Activated T-helper 2 cell treated with anti-CD3 and anti-CD28 coated beads, Interferon-gamma antibody, Interleukin-2, Interleukin-4, amounts not matched to agents 10 μg/mL and 5 μg/mL and 100 μg/mL, durations not matched to agents 14 hours and 24 hours and 36 hours (primary cell): ENCODE measurements at regions not wholly inside any gene's neighbourhood (a gene's known extent, or its start where the extent isn't known, plus 50 kb on each side); places are given as distances from the start of the nearest gene placed in this dataset.

Experiments
- DNase-seq: peaks from one replicate; pipeline ENCODE4 v3.0.0; 2021; ENCODE audit warnings: low spot score
- H3K27ac Mint-ChIP-seq: one replicate; pipeline ENCODE4 v1.8.0; 2021; ENCODE audit warnings: mixed read lengths
- H3K27me3 Mint-ChIP-seq: one replicate; pipeline ENCODE4 v1.8.0; 2021; ENCODE audit warnings: low read depth, mixed read lengths
- H3K36me3 Mint-ChIP-seq: one replicate; pipeline ENCODE4 v1.8.0; 2021; ENCODE audit warnings: low read depth, mixed read lengths
- H3K4me1 Mint-ChIP-seq: one replicate; pipeline ENCODE4 v1.8.0; 2021; ENCODE audit warnings: low read depth, mixed read lengths
- H3K4me3 Mint-ChIP-seq: one replicate; pipeline ENCODE4 v1.8.0; 2021; ENCODE audit warnings: low read depth, mild to moderate bottlenecking, moderate library complexity, mixed read lengths
- H3K9me3 Mint-ChIP-seq: one replicate; pipeline ENCODE4 v1.8.0; 2021; ENCODE audit warnings: mixed read lengths
- intact Hi-C: fragments of 100-400 bp; cut with micrococcal nuclease; formaldehyde crosslinking; loops from one replicate; pipeline ENCODE4 v1.15.1; 2023

GRCh38 chr16:62950351-62950750, 914.1 kb upstream of the CDH8 start:
- Mint-ChIP-seq H3K4me3 (no peak overlapping the region), H3K27ac (no peak overlapping the region), H3K4me1 (no peaks in the 10 kb centered on the region), H3K9me3 (peaks cover 48% of the 10 kb centered on the region), H3K36me3 (no peaks in the 10 kb centered on the region), H3K27me3 (no peaks in the 10 kb centered on the region)
- intact Hi-C loops = no loop called here
- no peak for DNase-seq

DNA sequence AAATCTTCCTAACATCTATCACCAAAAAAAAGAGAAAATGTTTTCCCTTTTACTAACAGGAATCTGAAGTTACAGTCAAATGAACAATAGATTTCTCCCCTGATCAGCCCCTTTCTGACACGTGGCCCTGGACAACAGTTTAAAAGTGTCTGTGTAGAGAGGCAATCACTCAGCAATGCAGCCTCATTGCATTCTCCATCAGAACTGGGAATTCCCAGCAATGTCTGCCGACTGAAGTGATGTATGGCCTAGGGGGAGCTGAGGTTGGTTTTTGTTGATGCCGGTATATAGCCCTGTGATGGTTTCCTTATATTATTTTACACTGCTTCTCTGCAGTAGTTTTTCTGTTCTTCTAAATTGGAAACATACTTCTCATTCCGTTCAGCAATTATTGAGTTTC, 904.3 kb upstream of the CDH8 start:
- peaks cover 48% of the 10 kb centered on the region for H3K9me3 Mint-ChIP-seq
- no peaks in the 10 kb centered on the region for H3K4me1 Mint-ChIP-seq
- DNase-seq = no peak
- H3K4me3 Mint-ChIP-seq = no peak overlapping the region
- no peaks in the 10 kb centered on the region for H3K27me3 Mint-ChIP-seq
- no peaks in the 10 kb centered on the region for H3K36me3 Mint-ChIP-seq
- intact Hi-C loops = no loop called here
- no peak overlapping the region for H3K27ac Mint-ChIP-seq

- no peak for DNase-seq
- Mint-ChIP-seq H3K36me3 (no peaks in the 10 kb centered on the region), H3K27ac (no peak overlapping the region), H3K27me3 (no peaks in the 10 kb centered on the region), H3K4me1 (no peaks in the 10 kb centered on the region), H3K9me3 (peaks cover 44% of the 10 kb centered on the region), H3K4me3 (no peak overlapping the region)
- intact Hi-C loops = no loop called here
These were observed 903.4 kb upstream of the CDH8 start for GRCh38 chr16:62939687-62940086.

DNA sequence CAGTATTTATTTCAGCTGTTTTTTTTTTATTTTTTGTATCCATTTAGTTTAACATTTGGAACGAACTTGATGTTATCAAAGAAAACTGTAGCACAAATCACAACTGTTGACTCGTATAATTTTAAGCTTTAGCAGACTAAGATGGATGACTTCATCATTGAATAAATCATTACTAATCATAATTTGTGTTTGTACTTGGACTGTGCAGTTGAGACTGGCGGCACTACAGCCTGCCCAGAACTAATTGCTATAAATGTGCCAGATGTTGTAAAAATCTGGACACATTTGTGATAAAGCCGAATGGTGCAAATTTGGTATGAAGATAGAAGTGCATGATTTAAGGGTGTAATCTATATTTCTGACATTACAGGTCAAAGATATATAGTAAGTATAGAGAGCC, 897.7 kb upstream of the CDH8 start:
- no peak overlapping the region for H3K4me3 Mint-ChIP-seq
- intact Hi-C loops = no loop called here
- H3K27me3 Mint-ChIP-seq = no peaks in the 10 kb centered on the region
- no peak overlapping the region for H3K27ac Mint-ChIP-seq
- no peaks in the 10 kb centered on the region for H3K36me3 Mint-ChIP-seq
- H3K9me3 Mint-ChIP-seq = peaks cover 61% of the 10 kb centered on the region
- H3K4me1 Mint-ChIP-seq = no peaks in the 10 kb centered on the region
- no peak for DNase-seq

DNA sequence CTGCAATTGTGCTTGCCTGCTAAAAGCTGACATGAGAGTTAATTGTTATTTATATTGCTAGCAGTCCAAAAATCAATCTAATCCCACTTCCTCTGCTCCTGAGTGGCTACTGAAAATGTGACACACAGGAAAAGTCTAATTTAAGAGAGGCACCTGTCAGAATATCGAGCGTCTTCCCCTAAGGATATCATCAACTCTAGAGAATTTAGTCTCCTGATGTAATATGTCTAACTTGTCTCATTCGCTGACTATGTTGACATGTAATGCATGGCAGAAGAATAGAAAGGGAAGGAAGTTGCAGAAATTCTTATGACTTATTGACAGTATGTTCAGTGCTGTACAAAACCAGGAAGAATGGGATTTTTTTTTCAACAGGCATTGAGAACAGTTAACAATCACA, 893.4 kb upstream of the CDH8 start:
- H3K27ac Mint-ChIP-seq = no peak overlapping the region
- intact Hi-C loops = no loop called here
- H3K27me3 Mint-ChIP-seq = no peaks in the 10 kb centered on the region
- no peak overlapping the region for H3K4me3 Mint-ChIP-seq
- no peak for DNase-seq
- H3K9me3 Mint-ChIP-seq = peaks cover 62% of the 10 kb centered on the region
- no peaks in the 10 kb centered on the region for H3K4me1 Mint-ChIP-seq
- H3K36me3 Mint-ChIP-seq = no peaks in the 10 kb centered on the region

- Mint-ChIP-seq H3K4me3 (no peak overlapping the region), H3K27me3 (no peaks in the 10 kb centered on the region), H3K36me3 (no peaks in the 10 kb centered on the region), H3K27ac (no peak overlapping the region), H3K4me1 (no peaks in the 10 kb centered on the region), H3K9me3 (peaks cover 67% of the 10 kb centered on the region)
- intact Hi-C loops = no loop called here
- DNase-seq = no peak
These were observed 890.9 kb upstream of the CDH8 start for GRCh38 chr16:62927122-62927521.

DNA sequence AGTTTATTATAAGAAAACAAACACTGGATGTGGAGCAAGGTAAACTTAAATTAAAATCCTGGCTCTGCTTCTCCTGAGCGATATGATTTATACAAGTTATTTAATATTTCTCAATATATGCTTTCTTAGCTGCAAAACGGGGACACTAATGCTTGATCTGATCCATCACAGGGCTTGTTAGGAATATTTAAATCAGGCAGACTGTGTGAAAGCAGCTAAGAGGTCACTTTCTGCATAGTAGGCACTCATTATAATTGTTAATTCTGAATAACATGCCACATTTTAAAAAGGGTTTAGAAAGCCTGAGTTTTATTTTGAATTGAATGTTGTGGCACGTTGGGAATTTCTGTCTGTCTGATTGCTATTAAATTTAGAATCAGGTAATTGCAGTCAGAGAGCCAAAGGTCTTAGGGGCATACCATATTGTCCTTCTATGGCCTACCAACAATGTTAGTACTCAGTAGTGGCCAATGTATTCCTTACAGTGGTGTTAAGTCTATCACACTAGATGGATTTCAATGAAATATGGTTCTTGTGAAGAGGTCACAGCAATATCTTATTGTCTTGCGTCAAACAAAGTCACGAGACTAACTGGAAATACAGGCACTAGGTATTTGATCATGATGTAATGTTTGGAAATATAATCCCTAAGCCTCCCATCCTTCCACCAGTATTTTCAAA, 890.0 kb upstream of the CDH8 start:
- no peak overlapping the region for H3K4me3 Mint-ChIP-seq
- no peak for DNase-seq
- H3K36me3 Mint-ChIP-seq = no peaks in the 10 kb centered on the region
- H3K27me3 Mint-ChIP-seq = no peaks in the 10 kb centered on the region
- H3K9me3 Mint-ChIP-seq = peaks cover 65% of the 10 kb centered on the region
- intact Hi-C loops = no loop called here
- no peaks in the 10 kb centered on the region for H3K4me1 Mint-ChIP-seq
- no peak overlapping the region for H3K27ac Mint-ChIP-seq

GRCh38 chr16:62921904-62922303, 885.7 kb upstream of the CDH8 start:
- intact Hi-C loops = no loop called here
- H3K4me3 Mint-ChIP-seq = no peak overlapping the region
- no peak for DNase-seq
- no peaks in the 10 kb centered on the region for H3K36me3 Mint-ChIP-seq
- H3K27ac Mint-ChIP-seq = no peak overlapping the region
- peaks cover 56% of the 10 kb centered on the region for H3K9me3 Mint-ChIP-seq
- no peaks in the 10 kb centered on the region for H3K4me1 Mint-ChIP-seq
- H3K27me3 Mint-ChIP-seq = no peaks in the 10 kb centered on the region

DNA sequence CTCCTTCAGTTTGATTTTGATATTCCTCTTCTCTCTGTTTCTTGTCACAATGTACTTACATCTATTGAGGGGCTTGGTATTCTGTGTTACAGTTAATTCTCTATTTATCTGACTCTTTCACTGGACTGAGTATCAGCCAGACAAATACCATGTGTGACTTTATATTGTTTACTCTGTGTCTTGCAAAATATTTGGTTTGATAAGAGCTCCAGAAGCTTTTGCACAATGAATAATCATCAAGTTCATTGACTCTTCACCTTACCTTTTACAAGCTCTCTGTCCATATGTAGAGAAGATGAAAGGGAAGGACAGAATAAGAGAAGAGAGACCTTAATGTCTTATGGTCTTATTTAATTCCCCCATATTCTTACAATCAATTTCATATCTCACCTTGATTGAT, 877.7 kb upstream of the CDH8 start:
- H3K27me3 Mint-ChIP-seq = no peaks in the 10 kb centered on the region

GRCh38 chr16:62913333-62913732, 877.1 kb upstream of the CDH8 start:
- H3K27ac Mint-ChIP-seq = no peak overlapping the region
- intact Hi-C loops = no loop called here
- H3K9me3 Mint-ChIP-seq = peaks cover 39% of the 10 kb centered on the region
- H3K36me3 Mint-ChIP-seq = no peaks in the 10 kb centered on the region
- no peak for DNase-seq
- no peak overlapping the region for H3K4me3 Mint-ChIP-seq
- H3K4me1 Mint-ChIP-seq = no peaks in the 10 kb centered on the region
- no peaks in the 10 kb centered on the region for H3K27me3 Mint-ChIP-seq

More for the DNA sequence above, 877.7 kb upstream of the CDH8 start:
- Mint-ChIP-seq H3K4me3 (no peak overlapping the region), H3K27ac (no peak overlapping the region), H3K4me1 (no peaks in the 10 kb centered on the region), H3K9me3 (peaks cover 43% of the 10 kb centered on the region), H3K36me3 (no peaks in the 10 kb centered on the region)
- no peak for DNase-seq
- intact Hi-C loops = no loop called here

DNA sequence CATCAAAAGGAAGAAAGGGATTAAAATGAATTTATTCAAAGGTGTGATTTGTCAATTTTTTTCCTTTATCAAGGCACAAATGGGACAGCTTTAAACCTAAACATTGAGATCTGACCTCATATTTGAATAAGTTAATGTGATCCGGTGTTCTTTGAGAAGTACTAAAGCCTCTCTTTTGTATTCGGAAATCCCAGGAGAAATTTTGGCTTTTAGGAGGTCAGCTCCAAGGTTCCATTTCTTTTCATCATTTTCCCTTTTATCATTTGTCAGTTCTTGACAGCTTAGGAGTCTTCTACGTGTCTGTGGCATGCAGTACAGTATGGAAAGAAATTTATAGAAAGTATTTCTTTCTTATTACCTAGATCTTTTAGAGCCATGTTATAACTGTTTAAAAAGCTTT, 873.4 kb upstream of the CDH8 start:
- no peaks in the 10 kb centered on the region for H3K36me3 Mint-ChIP-seq
- H3K4me3 Mint-ChIP-seq = no peak overlapping the region
- no peak overlapping the region for H3K27ac Mint-ChIP-seq
- DNase-seq = no peak
- intact Hi-C loops = no loop called here
- no peaks in the 10 kb centered on the region for H3K4me1 Mint-ChIP-seq
- H3K9me3 Mint-ChIP-seq = peaks cover 43% of the 10 kb centered on the region
- no peaks in the 10 kb centered on the region for H3K27me3 Mint-ChIP-seq

GRCh38 chr16:62907562-62907961, 871.3 kb upstream of the CDH8 start:
- intact Hi-C loops = no loop called here
- DNase-seq = no peak
- no peaks in the 10 kb centered on the region for H3K27me3 Mint-ChIP-seq
- no peaks in the 10 kb centered on the region for H3K36me3 Mint-ChIP-seq
- no peaks in the 10 kb centered on the region for H3K4me1 Mint-ChIP-seq
- no peak overlapping the region for H3K27ac Mint-ChIP-seq
- peaks cover 40% of the 10 kb centered on the region for H3K9me3 Mint-ChIP-seq
- H3K4me3 Mint-ChIP-seq = no peak overlapping the region

- no peak overlapping the region for H3K27ac Mint-ChIP-seq
- intact Hi-C loops = no loop called here
- no peaks in the 10 kb centered on the region for H3K36me3 Mint-ChIP-seq
- no peaks in the 10 kb centered on the region for H3K4me1 Mint-ChIP-seq
- no peak overlapping the region for H3K4me3 Mint-ChIP-seq
- H3K9me3 Mint-ChIP-seq = peaks cover 52% of the 10 kb centered on the region
- no peak for DNase-seq
- H3K27me3 Mint-ChIP-seq = no peaks in the 10 kb centered on the region
These were observed 867.8 kb upstream of the CDH8 start for GRCh38 chr16:62903961-62904502.

- DNase-seq = no peak
These were observed 863.5 kb upstream of the CDH8 start for GRCh38 chr16:62899737-62900136.

More at GRCh38 chr16:62899737-62900136, 863.5 kb upstream of the CDH8 start:
- no peak overlapping the region for H3K4me3 Mint-ChIP-seq
- intact Hi-C loops = no loop called here
- no peaks in the 10 kb centered on the region for H3K27me3 Mint-ChIP-seq
- no peaks in the 10 kb centered on the region for H3K36me3 Mint-ChIP-seq
- no peak overlapping the region for H3K27ac Mint-ChIP-seq
- H3K4me1 Mint-ChIP-seq = no peaks in the 10 kb centered on the region
- H3K9me3 Mint-ChIP-seq = peaks cover 56% of the 10 kb centered on the region
